RWPE2 (cell line): ENCODE measurements at regions not wholly inside any gene's neighbourhood (a gene's known extent, or its start where the extent isn't known, plus 50 kb on each side); places are given as distances from the start of the nearest gene placed in this dataset.

Experiments
- ATAC-seq: fragments of 200-7000 bp; cut with Tn5 transposase; 3 replicates; pipeline ENCODE4 v1.9.1; 2021; ENCODE audit warnings: low read depth
- DNase-seq: peaks from one replicate; pipeline ENCODE4 v3.0.0-alpha.2; 2020; ENCODE audit warnings: low spot score
- H3K27ac ChIP-seq: fragments of 450-650 bp; 2 replicates; pipeline ENCODE4 v1.5.1; 2017; ENCODE audit warnings: mild to moderate bottlenecking; ENCODE audit not compliant: poor library complexity, severe bottlenecking
- H3K27me3 ChIP-seq: fragments of 250-450 bp; sonication (Bioruptor Pico); 2 replicates; pipeline ENCODE4 v1.5.1; 2021; ENCODE audit warnings: mild to moderate bottlenecking, moderate library complexity; ENCODE audit not compliant: insufficient read depth, poor library complexity, severe bottlenecking
- H3K36me3 ChIP-seq: fragments of 250-450 bp; sonication (Bioruptor Pico); 2 replicates; pipeline ENCODE4 v1.5.1; 2020; ENCODE audit warnings: low read depth, mild to moderate bottlenecking, moderate library complexity
- H3K4me1 ChIP-seq: fragments of 250-450 bp; sonication (Bioruptor Pico); 2 replicates; pipeline ENCODE4 v1.5.1; 2021; ENCODE audit warnings: mild to moderate bottlenecking, moderate library complexity; ENCODE audit not compliant: insufficient read depth, poor library complexity, severe bottlenecking
- H3K4me3 ChIP-seq: fragments of 250-450 bp; sonication (Bioruptor Pico); 2 replicates; pipeline ENCODE4 v1.5.1; 2021; ENCODE audit warnings: mild to moderate bottlenecking, moderate library complexity; ENCODE audit not compliant: severe bottlenecking
- H3K9me3 ChIP-seq: fragments of 250-450 bp; sonication (Bioruptor Pico); 2 replicates; pipeline ENCODE4 v1.5.1; 2021; ENCODE audit warnings: mild to moderate bottlenecking, moderate library complexity; ENCODE audit not compliant: severe bottlenecking
- CTCF ChIP-seq: fragments of 450-650 bp; IDR thresholded peaks from one replicate; pipeline ENCODE4 v1.5.1; 2017; ENCODE audit warnings: mild to moderate bottlenecking, moderate library complexity; ENCODE audit not compliant: poor library complexity, severe bottlenecking

GRCh38 chr12:96098631-96099030, 63.2 kb upstream of the LTA4H start:
- Histone ChIP-seq H3K9me3 (no peaks in the 10 kb centered on the region), H3K4me3 (no peak overlapping the region), H3K36me3 (no peaks in the 10 kb centered on the region), H3K27ac (no peak overlapping the region), H3K27me3 (no peaks in the 10 kb centered on the region), H3K4me1 (peaks cover 12% of the 10 kb centered on the region)
- DNase-seq (no peak), ATAC-seq (no peak)
- TF ChIP-seq CTCF = no peak

- no peak overlapping the region for H3K27ac ChIP-seq
- no peaks in the 10 kb centered on the region for H3K36me3 ChIP-seq
- H3K4me3 ChIP-seq = no peak overlapping the region
- no peak for TF ChIP-seq CTCF
- no peak for ATAC-seq
- no peak for DNase-seq
- H3K4me1 ChIP-seq = peaks cover 4% of the 10 kb centered on the region
- H3K9me3 ChIP-seq = no peaks in the 10 kb centered on the region
- H3K27me3 ChIP-seq = no peaks in the 10 kb centered on the region
Measured at GRCh38 chr12:96099421-96099820, 64.0 kb upstream of the LTA4H start.

- Histone ChIP-seq H3K4me3 (no peak overlapping the region), H3K27ac (no peak overlapping the region)
- DNase-seq = no peak
Measured at GRCh38 chr12:96099986-96100385, 64.6 kb upstream of the LTA4H start.

GRCh38 chr12:96101806-96102205, 66.4 kb upstream of the LTA4H start:
- ATAC-seq (no peak), DNase-seq (no peak)
- no peaks in the 10 kb centered on the region for H3K9me3 ChIP-seq
- H3K4me3 ChIP-seq = no peak overlapping the region
- H3K4me1 ChIP-seq = no peaks in the 10 kb centered on the region
- TF ChIP-seq CTCF = no peak
- H3K27me3 ChIP-seq = no peaks in the 10 kb centered on the region
- H3K36me3 ChIP-seq = no peaks in the 10 kb centered on the region
- H3K27ac ChIP-seq = no peak overlapping the region

More at GRCh38 chr12:96099986-96100385, 64.6 kb upstream of the LTA4H start:
- Histone ChIP-seq H3K9me3 (no peaks in the 10 kb centered on the region), H3K27me3 (no peaks in the 10 kb centered on the region), H3K4me1 (no peaks in the 10 kb centered on the region), H3K36me3 (no peaks in the 10 kb centered on the region)
- ATAC-seq = no peak
- TF ChIP-seq CTCF = no peak

- no peak for TF ChIP-seq CTCF
- H3K9me3 ChIP-seq = no peaks in the 10 kb centered on the region
- H3K36me3 ChIP-seq = no peaks in the 10 kb centered on the region
- no peaks in the 10 kb centered on the region for H3K27me3 ChIP-seq
- DNase-seq = no peak
- H3K4me1 ChIP-seq = no peaks in the 10 kb centered on the region
- no peak overlapping the region for H3K27ac ChIP-seq
- ATAC-seq = no peak
- H3K4me3 ChIP-seq = no peak overlapping the region
Measured at GRCh38 chr12:96103067-96103644, 67.8 kb upstream of the LTA4H start.
